ENCODE measurements at regions not wholly inside any gene's neighbourhood (a gene's known extent, or its start where the extent isn't known, plus 50 kb on each side); places are given as distances from the start of the nearest gene placed in this dataset.

DNA sequence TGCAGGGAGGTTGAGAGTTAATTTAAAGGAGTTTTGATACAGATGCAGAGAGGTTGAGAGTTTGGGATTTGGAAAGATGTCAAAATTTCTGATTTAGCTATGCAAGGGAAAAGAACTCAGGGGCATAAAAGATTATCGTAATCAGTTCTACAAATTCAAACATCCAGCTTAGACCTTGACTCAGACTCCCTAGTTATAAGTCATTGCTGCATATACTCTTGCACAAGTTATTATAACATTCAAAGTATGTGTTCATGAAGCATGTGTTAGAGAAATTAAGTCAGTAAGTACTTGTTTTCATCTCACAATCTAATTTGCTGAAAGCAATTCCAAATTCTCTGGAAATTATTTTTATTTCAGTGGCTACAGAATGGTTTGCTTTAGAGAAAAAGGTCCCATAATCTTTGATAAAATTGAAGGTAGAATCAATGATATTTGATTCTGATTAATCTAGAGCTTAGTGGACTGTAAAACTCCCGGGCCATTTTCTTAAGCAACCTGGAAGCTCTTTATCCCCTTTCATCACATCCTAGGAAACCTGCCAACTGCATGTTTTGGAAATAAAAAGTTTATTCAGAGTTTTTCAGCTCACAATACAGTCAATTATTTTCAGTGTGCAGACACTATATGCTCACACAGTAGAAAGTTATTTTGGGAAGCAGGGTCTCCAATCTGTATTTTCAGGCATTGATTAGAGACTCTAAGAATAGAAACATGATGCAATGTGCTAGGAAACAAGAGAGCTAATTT lies 132.9 kb upstream of the SPANXC start:
- no peak for TF ChIP-seq CTCF (IDR thresholded peaks at IDR 0.05)
- no peak for TF ChIP-seq POLR2AphosphoS5 (IDR thresholded peaks at IDR 0.05; ENCODE audit: low read depth, low read length)
- TF ChIP-seq, protein P1, sequence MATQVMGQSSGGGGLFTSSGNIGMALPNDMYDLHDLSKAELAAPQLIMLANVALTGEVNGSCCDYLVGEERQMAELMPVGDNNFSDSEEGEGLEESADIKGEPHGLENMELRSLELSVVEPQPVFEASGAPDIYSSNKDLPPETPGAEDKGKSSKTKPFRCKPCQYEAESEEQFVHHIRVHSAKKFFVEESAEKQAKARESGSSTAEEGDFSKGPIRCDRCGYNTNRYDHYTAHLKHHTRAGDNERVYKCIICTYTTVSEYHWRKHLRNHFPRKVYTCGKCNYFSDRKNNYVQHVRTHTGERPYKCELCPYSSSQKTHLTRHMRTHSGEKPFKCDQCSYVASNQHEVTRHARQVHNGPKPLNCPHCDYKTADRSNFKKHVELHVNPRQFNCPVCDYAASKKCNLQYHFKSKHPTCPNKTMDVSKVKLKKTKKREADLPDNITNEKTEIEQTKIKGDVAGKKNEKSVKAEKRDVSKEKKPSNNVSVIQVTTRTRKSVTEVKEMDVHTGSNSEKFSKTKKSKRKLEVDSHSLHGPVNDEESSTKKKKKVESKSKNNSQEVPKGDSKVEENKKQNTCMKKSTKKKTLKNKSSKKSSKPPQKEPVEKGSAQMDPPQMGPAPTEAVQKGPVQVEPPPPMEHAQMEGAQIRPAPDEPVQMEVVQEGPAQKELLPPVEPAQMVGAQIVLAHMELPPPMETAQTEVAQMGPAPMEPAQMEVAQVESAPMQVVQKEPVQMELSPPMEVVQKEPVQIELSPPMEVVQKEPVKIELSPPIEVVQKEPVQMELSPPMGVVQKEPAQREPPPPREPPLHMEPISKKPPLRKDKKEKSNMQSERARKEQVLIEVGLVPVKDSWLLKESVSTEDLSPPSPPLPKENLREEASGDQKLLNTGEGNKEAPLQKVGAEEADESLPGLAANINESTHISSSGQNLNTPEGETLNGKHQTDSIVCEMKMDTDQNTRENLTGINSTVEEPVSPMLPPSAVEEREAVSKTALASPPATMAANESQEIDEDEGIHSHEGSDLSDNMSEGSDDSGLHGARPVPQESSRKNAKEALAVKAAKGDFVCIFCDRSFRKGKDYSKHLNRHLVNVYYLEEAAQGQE (IDR thresholded peaks at IDR 0.05; ENCODE audit: insufficient read depth in 1 of 2, low read depth in 2 of 2, low read length in 1 of 2) = no peak

All from Panc1 (cell line).